ENCODE measurements at regions not wholly inside any gene's neighbourhood (a gene's known extent, or its start where the extent isn't known, plus 50 kb on each side); places are given as distances from the start of the nearest gene placed in this dataset.

DNA sequence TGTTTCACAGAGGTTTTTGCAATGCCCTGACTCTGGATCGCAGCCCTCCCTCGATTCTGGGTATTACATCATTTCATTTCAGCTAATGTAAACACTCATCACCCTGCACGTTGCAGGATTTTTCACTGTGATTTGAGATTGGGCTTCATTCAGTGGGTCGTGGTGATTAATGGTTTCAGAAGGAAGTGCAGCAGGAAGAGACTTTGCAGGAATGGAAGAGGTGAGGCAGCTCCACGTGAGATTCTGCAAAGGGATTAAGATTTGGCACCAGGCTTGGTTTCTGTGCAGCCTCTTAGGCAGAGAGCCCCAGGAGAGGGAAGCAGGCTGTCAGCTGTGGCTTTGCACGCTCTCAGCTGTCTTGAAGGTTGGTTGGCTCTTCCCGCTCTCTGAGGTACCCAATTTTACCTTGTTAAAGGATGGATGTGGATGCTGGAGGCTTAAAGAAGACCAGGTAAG, 95.2 kb downstream of the PLCE1 start:
- TF ChIP-seq GATA2 (IDR thresholded peaks at IDR 0.05; ENCODE audit: low read depth, low read length) (no peak), GATA3 (IDR thresholded peaks at IDR 0.05; ENCODE audit: low read depth, low read length) (no peak)

All from SH-SY5Y (cell line).